GM18499 (cell line): ENCODE measurements at regions not wholly inside any gene's neighbourhood (a gene's known extent, or its start where the extent isn't known, plus 50 kb on each side); places are given as distances from the start of the nearest gene placed in this dataset.

Source experiments
- ATAC-seq: cut with Tn5 transposase; IDR thresholded peaks from one replicate; pipeline ENCODE4 v1.9.1; 2021; ENCODE audit warnings: moderate number of reproducible peaks; ENCODE audit not compliant: insufficient read depth, unreplicated experiment

GRCh38 chr2:64845273-64845905 is 143.8 kb upstream of the SLC1A4 start:
- ATAC-seq: no peak

GRCh38 chr2:64846177-64846576 is 143.0 kb upstream of the SLC1A4 start:
- no peak for ATAC-seq

GRCh38 chr2:64847930-64848329 is 141.3 kb upstream of the SLC1A4 start:
- no peak for ATAC-seq

GRCh38 chr2:64848363-64848762 is 140.8 kb upstream of the SLC1A4 start:
- no peak for ATAC-seq

- no peak for ATAC-seq
Measured at GRCh38 chr2:64848945-64849344, 140.3 kb upstream of the SLC1A4 start.

- no peak for ATAC-seq
Measured at GRCh38 chr2:64850642-64851041, 138.6 kb upstream of the SLC1A4 start.

GRCh38 chr2:64852771-64853241 is 136.4 kb upstream of the SLC1A4 start:
- ATAC-seq: no peak

- ATAC-seq: no peak
Measured at GRCh38 chr2:64853306-64853705, 135.9 kb upstream of the SLC1A4 start.

- ATAC-seq: no peak
Measured at GRCh38 chr2:64853894-64854293, 135.3 kb upstream of the SLC1A4 start.

- no peak for ATAC-seq
Measured at GRCh38 chr2:64854773-64855237, 134.4 kb upstream of the SLC1A4 start.

- no peak for ATAC-seq
Measured at GRCh38 chr2:64857581-64858471, 131.4 kb upstream of the SLC1A4 start.

- ATAC-seq: no peak
Measured at GRCh38 chr2:64858541-64859311, 130.5 kb upstream of the SLC1A4 start.

GRCh38 chr2:64859312-64860212 is 129.6 kb upstream of the SLC1A4 start:
- no peak for ATAC-seq

GRCh38 chr2:64860276-64860885 is 128.8 kb upstream of the SLC1A4 start:
- no peak for ATAC-seq

- ATAC-seq: no peak
Measured at GRCh38 chr2:64860936-64861335, 128.3 kb upstream of the SLC1A4 start.

GRCh38 chr2:64861452-64862397 is 127.5 kb upstream of the SLC1A4 start:
- no peak for ATAC-seq

GRCh38 chr2:64862623-64863022 is 126.6 kb upstream of the SLC1A4 start:
- no peak for ATAC-seq

GRCh38 chr2:64863097-64863820 is 125.9 kb upstream of the SLC1A4 start:
- ATAC-seq: no peak
